Heart left ventricle (tissue), 16 donors: ENCODE measurements at regions not wholly inside any gene's neighbourhood (a gene's known extent, or its start where the extent isn't known, plus 50 kb on each side); places are given as distances from the start of the nearest gene placed in this dataset.

Source experiments
- ATAC-seq, 4 donors: fragments of 200-7000 bp; cut with Tn5 transposase; one replicate each; pipeline ENCODE4 v1.9.1; 2020 to 2022; ENCODE audit warnings: moderate library complexity in 4 of 4, mild to moderate bottlenecking in 3 of 4, moderate number of reproducible peaks in 1 of 4
- DNase-seq, 5 donors: peaks; one replicate each; pipeline ENCODE4 v3.0.0-alpha.2; 2020
- H3K27ac ChIP-seq, 12 donors: fragments of 200-600 bp; sonication (generic) in 4 of 12; one replicate each; pipeline versions ENCODE4 v1.5.0 to v1.8.0; 2016 to 2022; ENCODE audit warnings: mild to moderate bottlenecking in 2 of 12
- H3K27me3 ChIP-seq, 9 donors: fragments of 200-600 bp; sonication (generic) in 2 of 9; one replicate each; pipeline versions ENCODE4 v1.5.1 to v1.8.0; 2016 to 2022; ENCODE audit warnings: mild to moderate bottlenecking in 3 of 9
- H3K36me3 ChIP-seq, 9 donors: fragments of 200-600 bp; sonication (generic) in 2 of 9; one replicate each; pipeline versions ENCODE4 v1.5.0 to v1.8.0; 2018 to 2022; ENCODE audit warnings: mild to moderate bottlenecking in 2 of 9
- H3K4me1 ChIP-seq, 12 donors: fragments of 200-600 bp; sonication (generic) in 4 of 12; one replicate each; pipeline versions ENCODE4 v1.5.0 to v1.8.0; 2016 to 2022; ENCODE audit warnings: mild to moderate bottlenecking in 3 of 12
- H3K4me3 ChIP-seq, 12 donors: fragments of 200-600 bp; sonication (generic) in 4 of 12; one replicate each; pipeline versions ENCODE4 v1.5.0 to v1.8.0; 2017 to 2022; ENCODE audit warnings: mild to moderate bottlenecking in 9 of 12, moderate library complexity in 4 of 12
- H3K9me3 ChIP-seq, 12 donors: fragments of 200-600 bp; sonication (generic) in 4 of 12; one replicate each; pipeline versions ENCODE4 v1.5.0 to v1.8.0; 2016 to 2022; ENCODE audit warnings: mild to moderate bottlenecking in 1 of 12
- POLR2A ChIP-seq, 2 donors: fragments of 450-650 bp; IDR thresholded peaks; one replicate each; pipeline ENCODE4 v1.6.1; 2017; ENCODE audit warnings: antibody characterized with exemption in 2 of 2, mild to moderate bottlenecking in 2 of 2, moderate library complexity in 2 of 2
- WGBS, 4 donors: extraction: QIAGEN DNeasy Blood & Tissue Kit in 2 of 4; methylation state at CpG; one replicate each; pipeline versions ENCODE4 v1.1.5 to v1.1.7; 2013 to 2018; 5-methylcytosine and 5-hydroxymethylcytosine counted together
- intact Hi-C, 10 donors: fragments of 100-400 bp; cut with DNase I; formaldehyde crosslinking; loops; one replicate each; pipeline versions ENCODE4 v1.11.1 to v1.14.2; 2022
- TF ChIP-seq, protein P1 (sequence below), 12 donors: fragments of 200-600 bp; sonication (generic) in 4 of 12; IDR thresholded peaks; one replicate each; pipeline versions ENCODE4 v1.5.0 to v1.8.0; 2018 to 2022; ENCODE audit warnings: antibody characterized with exemption in 12 of 12, mild to moderate bottlenecking in 5 of 12
- donor health status: ischemic (EF 13 %, LVEDD 7.1; RV severe dilation, severe dysfunction).
- donor health status: healthy with polysubstance abuse.
- donor health status: DM: no; HTN: yes; CAD: no.
- donor health status: DM: no; HTN: no; CAD: no.
- donor health status: ischemic (EF 25% LVEDD 6.9; RV normal size, moderate dysfunction).
- donor health status: ischemic (EF 25% LVEDD 5.7; RV mildly dilated, moderate dysfunction).
- donor health status: healthy.
- donor health status: DM: yes; HTN: yes; CAD: no.
- donor health status: ischemic (EF 35%, LVEDD 5.7; RV mildly dilated, moderate dysfunction).
- donor health status: nonischemic (EF 11% LVEDD 7.7; RV severe dilation, severe dysfunction).
- donor health status: DM: yes; HTN: yes; CAD: no.
- donor health status: PGD.
- donor health status: ischemic (EF 29% LVEDD 5.4; RV normal size, mild dysfunction).
- donor health status: nonischemic (EF 23%, LVEDD 6.1; RV moderate dilation, normal function).

- intact Hi-C loops: no loop called here
- Histone ChIP-seq H3K27ac (peak overlapping the region in 9 of 12 donors; percentile 15 to 70 (median 36)), H3K9me3 (peaks cover 0 to 10% (median 0%) of the 10 kb centered on the region in 12 donors), H3K4me1 (peaks cover 0 to 27% (median 12%) of the 10 kb centered on the region in 12 donors), H3K27me3 (no peaks in the 10 kb centered on the region), H3K36me3 (no peaks in the 10 kb centered on the region), H3K4me3 (no peak overlapping the region)
- DNase-seq (no peak), ATAC-seq (no peak)
- WGBS, 4 donors: 47 to 59% (median 52%) methylated on average over 3 of the region's 3 CpGs
- no peak for TF ChIP-seq POLR2A (IDR thresholded peaks at IDR 0.05)
- TF ChIP-seq, protein P1, sequence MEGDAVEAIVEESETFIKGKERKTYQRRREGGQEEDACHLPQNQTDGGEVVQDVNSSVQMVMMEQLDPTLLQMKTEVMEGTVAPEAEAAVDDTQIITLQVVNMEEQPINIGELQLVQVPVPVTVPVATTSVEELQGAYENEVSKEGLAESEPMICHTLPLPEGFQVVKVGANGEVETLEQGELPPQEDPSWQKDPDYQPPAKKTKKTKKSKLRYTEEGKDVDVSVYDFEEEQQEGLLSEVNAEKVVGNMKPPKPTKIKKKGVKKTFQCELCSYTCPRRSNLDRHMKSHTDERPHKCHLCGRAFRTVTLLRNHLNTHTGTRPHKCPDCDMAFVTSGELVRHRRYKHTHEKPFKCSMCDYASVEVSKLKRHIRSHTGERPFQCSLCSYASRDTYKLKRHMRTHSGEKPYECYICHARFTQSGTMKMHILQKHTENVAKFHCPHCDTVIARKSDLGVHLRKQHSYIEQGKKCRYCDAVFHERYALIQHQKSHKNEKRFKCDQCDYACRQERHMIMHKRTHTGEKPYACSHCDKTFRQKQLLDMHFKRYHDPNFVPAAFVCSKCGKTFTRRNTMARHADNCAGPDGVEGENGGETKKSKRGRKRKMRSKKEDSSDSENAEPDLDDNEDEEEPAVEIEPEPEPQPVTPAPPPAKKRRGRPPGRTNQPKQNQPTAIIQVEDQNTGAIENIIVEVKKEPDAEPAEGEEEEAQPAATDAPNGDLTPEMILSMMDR (IDR thresholded peaks at IDR 0.05): no peak
Measured at GRCh38 chr3:64885055-64885454, 197.3 kb upstream of the ADAMTS9 start.

GRCh38 chr3:64884536-64884935 is 196.7 kb upstream of the ADAMTS9 start:
- WGBS, 4 donors: 31 to 61% (median 40%) methylated on average over 3 of the region's 3 CpGs
- TF ChIP-seq, protein P1 (IDR thresholded peaks at IDR 0.05): no peak
- TF ChIP-seq POLR2A (IDR thresholded peaks at IDR 0.05): no peak
- Histone ChIP-seq H3K4me1 (peaks cover 0 to 23% (median 8%) of the 10 kb centered on the region in 12 donors), H3K27ac (peak overlapping the region in 10 of 12 donors; percentile 15 to 70 (median 38)), H3K9me3 (peaks cover 0 to 10% (median 0%) of the 10 kb centered on the region in 12 donors), H3K36me3 (no peaks in the 10 kb centered on the region), H3K27me3 (no peaks in the 10 kb centered on the region), H3K4me3 (no peak overlapping the region)
- intact Hi-C loops: no loop called here
- DNase-seq: no peak
- ATAC-seq: peak in 2 of 4 donors; percentile 13 to 51

GRCh38 chr3:64880916-64881315 is 193.1 kb upstream of the ADAMTS9 start:
- DNase-seq: no peak
- H3K27me3 ChIP-seq: no peaks in the 10 kb centered on the region
- no peak for TF ChIP-seq POLR2A (IDR thresholded peaks at IDR 0.05)
- TF ChIP-seq, protein P1 (IDR thresholded peaks at IDR 0.05): no peak
- peaks cover 0 to 10% (median 0%) of the 10 kb centered on the region in 12 donors for H3K9me3 ChIP-seq
- no peaks in the 10 kb centered on the region for H3K36me3 ChIP-seq
- no peak overlapping the region for H3K27ac ChIP-seq
- intact Hi-C loops: no loop called here
- ATAC-seq: no peak
- peaks cover 0 to 14% (median 1%) of the 10 kb centered on the region in 12 donors for H3K4me1 ChIP-seq
- H3K4me3 ChIP-seq: no peak overlapping the region

GRCh38 chr3:64878362-64878761 is 190.6 kb upstream of the ADAMTS9 start:
- no peak for ATAC-seq
- peaks cover 0 to 6% (median 0%) of the 10 kb centered on the region in 12 donors for H3K9me3 ChIP-seq
- H3K4me3 ChIP-seq: no peak overlapping the region
- H3K36me3 ChIP-seq: peaks cover 0 to 5% (median 0%) of the 10 kb centered on the region in 9 donors
- TF ChIP-seq, protein P1 (IDR thresholded peaks at IDR 0.05): no peak
- no peak for TF ChIP-seq POLR2A (IDR thresholded peaks at IDR 0.05)
- H3K27me3 ChIP-seq: no peaks in the 10 kb centered on the region
- WGBS, 4 donors: 80 to 87% (median 86%) methylated on average over 2 of the region's 2 CpGs
- no peak for DNase-seq
- intact Hi-C loops: no loop called here
- H3K4me1 ChIP-seq: no peaks in the 10 kb centered on the region
- H3K27ac ChIP-seq: no peak overlapping the region
